Astrocyte of the spinal cord (primary cell): ENCODE measurements at regions not wholly inside any gene's neighbourhood (a gene's known extent, or its start where the extent isn't known, plus 50 kb on each side); places are given as distances from the start of the nearest gene placed in this dataset.

Source experiments
- DNase-seq: peaks from one replicate; pipeline ENCODE4 v3.0.0; 2011; ENCODE audit warnings: low read depth, low spot score
- H3K4me3 ChIP-seq: 2 replicates; pipeline ENCODE4 v1.5.1; 2011; ENCODE audit warnings: low read depth, mild to moderate bottlenecking, low read length, moderate library complexity
- CTCF ChIP-seq: IDR thresholded peaks from 2 replicates; pipeline ENCODE4 v1.5.1; 2012; ENCODE audit warnings: low read depth, mild to moderate bottlenecking, low read length, inconsistent platforms
- in situ Hi-C: cut with HindIII; loops from 2 replicates; pipeline ENCODE4 v1.10.0; 2017; ENCODE audit warnings: low sequenced_read_pairs

- TF ChIP-seq CTCF: no peak
- no peak for DNase-seq
- in situ Hi-C loops: no loop called here
- no peak overlapping the region for H3K4me3 ChIP-seq
Observed at GRCh38 chr22:49432897-49433443, 394.7 kb downstream of the BRD1 start.

- DNase-seq: no peak
- H3K4me3 ChIP-seq: no peak overlapping the region
- in situ Hi-C loops: no loop called here
- no peak for TF ChIP-seq CTCF
Observed at GRCh38 chr22:49432211-49432896, 395.3 kb downstream of the BRD1 start.

GRCh38 chr22:49431551-49431950 is 396.1 kb downstream of the BRD1 start:
- no peak for TF ChIP-seq CTCF
- DNase-seq: no peak
- no peak overlapping the region for H3K4me3 ChIP-seq
- in situ Hi-C loops: no loop called here

GRCh38 chr22:49429066-49429465 is 398.6 kb downstream of the BRD1 start:
- no peak for TF ChIP-seq CTCF
- in situ Hi-C loops: no loop called here
- no peak overlapping the region for H3K4me3 ChIP-seq
- DNase-seq: no peak

- DNase-seq: no peak
- in situ Hi-C loops: no loop called here
- no peak for TF ChIP-seq CTCF
- H3K4me3 ChIP-seq: no peak overlapping the region
Observed at GRCh38 chr22:49427941-49428340, 399.7 kb downstream of the BRD1 start.

- in situ Hi-C loops: no loop called here
- no peak overlapping the region for H3K4me3 ChIP-seq
- DNase-seq: no peak
- no peak for TF ChIP-seq CTCF
Observed at GRCh38 chr22:49427341-49427740, 400.3 kb downstream of the BRD1 start.
